GM12878 (cell line): ENCODE measurements at regions not wholly inside any gene's neighbourhood (a gene's known extent, or its start where the extent isn't known, plus 50 kb on each side); places are given as distances from the start of the nearest gene placed in this dataset.

Experiments used
- ATAC-seq: fragments of 200-7000 bp; cut with Tn5 transposase; 3 replicates; pipeline ENCODE4 v1.9.1; 2020; ENCODE audit warnings: mild to moderate bottlenecking, moderate library complexity
- BruUV-seq: library from RNA; stranded (reverse); fragments of 400-500 nt; replicated peaks from 2 replicates; lab custom pipeline; 2021; lab: Mats Ljungman, UMichigan
- CTCF ChIA-PET: fragments of 300-600 bp; sonication (Branson Sonifier 250); formaldehyde crosslinking; extraction: SDS; loops from one replicate; lab custom pipeline; 2021; ENCODE audit warnings: inconsistent platforms; lab: Yijun Ruan, JAX
- POLR2A ChIA-PET: fragments of 350-600 bp; formaldehyde crosslinking; extraction: SDS; loops from one replicate; lab custom pipeline; 2021; ENCODE audit warnings: inconsistent platforms; lab: Charles Lee
- RAD21 ChIA-PET: fragments of 300-600 bp; sonication (Branson Sonifier 250); formaldehyde crosslinking; loops from one replicate; lab custom pipeline; 2023; ENCODE audit warnings: antibody characterized with exemption; ENCODE audit not compliant: unreplicated experiment; lab: Charles Lee
- SMC1A ChIA-PET: fragments of 300-600 bp; sonication (Branson Sonifier 250); formaldehyde crosslinking; loops from one replicate; lab custom pipeline; 2023; ENCODE audit not compliant: unreplicated experiment, uncharacterized antibody; lab: Charles Lee
- DNase-seq: peaks from one replicate; pipeline ENCODE4 v3.0.0-alpha.2; 2011; ENCODE audit warnings: low read depth, low spot score
- FAIRE-seq: peaks from 3 replicates; lab custom pipeline; 2011; peaks lifted over from hg19 to GRCh38; lab: Jason Lieb, UNC
- H2AFZ ChIP-seq: 2 replicates; pipeline ENCODE4 v1.6.0; 2011; ENCODE audit warnings: low read depth, low read length, control low read depth; ENCODE audit not compliant: control insufficient read depth
- H3K27ac ChIP-seq: 2 replicates; pipeline ENCODE4 v1.5.1; 2011; ENCODE audit warnings: control low read depth; ENCODE audit not compliant: control insufficient read depth, insufficient read depth
- H3K27me3 ChIP-seq, 2 experiments: replicated peaks in 1 of 2; 2 replicates each; pipeline versions ENCODE4 v1.6.0 to v1.6.1; 2011; ENCODE audit warnings: low read length in 1 of 2; ENCODE audit not compliant: control insufficient read depth in 2 of 2, insufficient read depth in 2 of 2
- H3K36me3 ChIP-seq, 2 experiments: 2 replicates each; pipeline ENCODE4 v1.5.1; 2011; ENCODE audit warnings: low read length in 1 of 2; ENCODE audit not compliant: control insufficient read depth in 2 of 2, insufficient read depth in 2 of 2
- H3K4me1 ChIP-seq: 2 replicates; pipeline ENCODE4 v1.6.1; 2011; ENCODE audit warnings: mild to moderate bottlenecking, low read length, moderate library complexity, mixed read lengths; ENCODE audit not compliant: control insufficient read depth, insufficient read depth
- H3K4me2 ChIP-seq: 2 replicates; pipeline ENCODE4 v1.6.0; 2011; ENCODE audit warnings: control low read depth; ENCODE audit not compliant: control insufficient read depth, insufficient read depth
- H3K4me3 ChIP-seq: fragments of 200-600 bp; sonication (generic); 2 replicates; pipeline ENCODE4 v1.5.1; 2016
- H3K79me2 ChIP-seq: 2 replicates; pipeline ENCODE4 v1.6.0; 2011; ENCODE audit warnings: low read length; ENCODE audit not compliant: control insufficient read depth, insufficient read depth
- H3K9ac ChIP-seq: 2 replicates; pipeline ENCODE4 v1.8.0; 2011; ENCODE audit warnings: low read length, control low read depth, mixed read lengths; ENCODE audit not compliant: control insufficient read depth, insufficient read depth
- H3K9me3 ChIP-seq: replicated peaks from 3 replicates; pipeline ENCODE4 v1.5.1; 2011; ENCODE audit warnings: mild to moderate bottlenecking, low read length; ENCODE audit not compliant: control insufficient read depth, insufficient read depth
- H4K20me1 ChIP-seq: 2 replicates; pipeline ENCODE4 v1.6.0; 2011; ENCODE audit not compliant: control insufficient read depth, insufficient read depth
- ATF2 ChIP-seq: IDR thresholded peaks from 2 replicates; pipeline ENCODE4 v1.6.1; 2012; ENCODE audit warnings: low read length, inconsistent platforms
- CEBPZ ChIP-seq: fragments of 150-350 bp; IDR thresholded peaks from 2 replicates; pipeline ENCODE4 v1.6.1; 2016; ENCODE audit warnings: low read depth, low read length
- GABPA ChIP-seq: IDR thresholded peaks from 2 replicates; pipeline ENCODE4 v1.6.1; 2014; ENCODE audit warnings: antibody characterized with exemption, low read depth, mild to moderate bottlenecking, inconsistent platforms
- IKZF1 ChIP-seq: fragments of 450-650 bp; conservative IDR thresholded peaks from 2 replicates; pipeline ENCODE4 v1.6.1; 2017; ENCODE audit warnings: antibody characterized with exemption, mild to moderate bottlenecking
- MAX ChIP-seq: IDR thresholded peaks from 2 replicates; pipeline ENCODE4 v1.6.1; 2012; ENCODE audit warnings: low read depth, low read length, improper control_type of control experiment
- NR2C2 ChIP-seq: IDR thresholded peaks from 2 replicates; pipeline ENCODE4 v1.6.1; 2011; ENCODE audit warnings: borderline replicate concordance, low read depth; ENCODE audit not compliant: control insufficient read depth, insufficient read length
- PBX3 ChIP-seq: IDR thresholded peaks from 2 replicates; pipeline ENCODE4 v1.6.1; 2011; ENCODE audit warnings: mild to moderate bottlenecking, low read depth, low read length, moderate library complexity; ENCODE audit not compliant: insufficient replicate concordance
- TCF3 ChIP-seq: IDR thresholded peaks from 2 replicates; pipeline ENCODE4 v1.6.1; 2012; ENCODE audit warnings: low read depth, mild to moderate bottlenecking, low read length, borderline replicate concordance; ENCODE audit not compliant: insufficient read depth
- ZBTB40 ChIP-seq: fragments of 450-650 bp; IDR thresholded peaks from 2 replicates; pipeline ENCODE4 v1.6.1; 2016; ENCODE audit warnings: mild to moderate bottlenecking, moderate library complexity, borderline replicate concordance
- ZNF622 ChIP-seq: fragments of 450-650 bp; IDR thresholded peaks from 2 replicates; pipeline ENCODE4 v1.6.1; 2017; ENCODE audit warnings: mild to moderate bottlenecking, inconsistent platforms
- WGBS: methylation state at CpG from one replicate; pipeline ENCODE4 v1.1.6; 2016; ENCODE audit warnings: low lambda C conversion rate; ENCODE audit not compliant: insufficient replicate concordance, insufficient coverage; ENCODE audit errors: missing lambda C conversion rate; 5-methylcytosine and 5-hydroxymethylcytosine counted together
- in situ Hi-C: fragments of 300-500 bp; cut with MboI; formaldehyde crosslinking; loops from 9 replicates; pipeline ENCODE4 v1.14.3; 2018; ENCODE audit warnings: mixed read lengths
- intact Hi-C: fragments of 100-400 bp; cut with micrococcal nuclease; formaldehyde crosslinking; loops from one replicate; pipeline ENCODE4 v1.14.2; 2022; ENCODE audit not compliant: unreplicated experiment

GRCh38 chr9:106074006-106074405 lies 379.7 kb downstream of the TMEM38B start:
- H3K27me3 ChIP-seq = no peaks in the 10 kb centered on the region
- no peaks in the 10 kb centered on the region for H3K36me3 ChIP-seq
- ChIA-PET POLR2A (no interaction called here), SMC1A (interaction anchor here (0.9 kb wide), 1 partner anchor 16 kb away, joined by 3 read pairs; no protein-coding TSS in a partner anchor), RAD21 (no interaction called here), CTCF (no interaction called here)
- no peak for ATAC-seq
- in situ Hi-C loops (no loop called here), intact Hi-C loops (no loop called here)
- WGBS = 8% methylated on average over 1 of the region's 1 CpG
- BruUV-seq = no TSS peak
- FAIRE-seq = no peak
- H3K9me3 ChIP-seq = no peaks in the 10 kb centered on the region
- H3K4me1 ChIP-seq = no peaks in the 10 kb centered on the region
- H3K4me2 ChIP-seq = no peak overlapping the region
- no peak overlapping the region for H3K4me3 ChIP-seq
- H4K20me1 ChIP-seq = no peaks in the 10 kb centered on the region
- H3K79me2 ChIP-seq = no peaks in the 10 kb centered on the region
- no peak for DNase-seq
- H2AFZ ChIP-seq = no peak overlapping the region
- no peak overlapping the region for H3K9ac ChIP-seq
- H3K27ac ChIP-seq = no peak overlapping the region
- TF ChIP-seq IKZF1 = no peak
- TF ChIP-seq GABPA = no peak
- no peak for TF ChIP-seq NR2C2
- no peak for TF ChIP-seq ZNF622
- no peak for TF ChIP-seq CEBPZ
- no peak for TF ChIP-seq TCF3
- TF ChIP-seq MAX = no peak
- no peak for TF ChIP-seq ZBTB40
- no peak for TF ChIP-seq PBX3
- no peak for TF ChIP-seq ATF2
